K562 (cell line): ENCODE measurements at regions not wholly inside any gene's neighbourhood (a gene's known extent, or its start where the extent isn't known, plus 50 kb on each side); places are given as distances from the start of the nearest gene placed in this dataset.

Experiments
- ATAC-seq: fragments of 200-7000 bp; cut with Tn5 transposase; 3 replicates; pipeline ENCODE4 v1.9.1; 2020; ENCODE audit warnings: moderate library complexity
- BruUV-seq: library from RNA; stranded (reverse); fragments of 400-500 nt; replicated peaks from 2 replicates; lab custom pipeline; 2021; lab: Mats Ljungman, UMichigan
- CTCF ChIA-PET: fragments of 300-600 bp; formaldehyde crosslinking; extraction: SDS; loops from one replicate; lab custom pipeline; 2021; ENCODE audit warnings: low intra/inter-chr PET ratio; lab: Yijun Ruan, JAX
- POLR2A ChIA-PET: fragments of 300-600, 350-650 bp; sonication (Branson Sonifier 250); formaldehyde crosslinking; extraction: SDS; loops from one replicate; lab custom pipeline; 2021; ENCODE audit warnings: antibody characterized with exemption, inconsistent platforms; lab: Yijun Ruan, JAX
- DNase-seq, 4 experiments: peaks; one replicate each; pipeline versions ENCODE4 v3.0.0 to v3.0.0-alpha.2; 2011 to 2018; ENCODE audit warnings: low spot score in 3 of 4, mixed read lengths in 3 of 4; ENCODE audit errors: extremely low read depth in 1 of 4
- FAIRE-seq: peaks from 2 replicates; lab custom pipeline; 2011; peaks lifted over from hg19 to GRCh38; lab: Jason Lieb, UNC
- H2AFZ ChIP-seq: 2 replicates; pipeline ENCODE4 v1.6.0; 2011; ENCODE audit warnings: low read depth, low read length, control low read depth, inconsistent platforms
- H3K27ac ChIP-seq: fragments of 200-600 bp; 3 replicates; pipeline ENCODE4 v1.8.0; 2011; ENCODE audit warnings: low read depth, mild to moderate bottlenecking, control low read depth, inconsistent platforms, low read length, moderate library complexity, mixed read lengths; ENCODE audit errors: extremely low read depth
- H3K27me3 ChIP-seq, 2 experiments: fragments of 300-600 bp in 1 of 2; 2 replicates in 1 of 2; 3 replicates in 1 of 2; pipeline versions ENCODE4 v1.6.0 to v1.8.0; 2011; ENCODE audit warnings: inconsistent platforms in 2 of 2, low read length in 2 of 2, mild to moderate bottlenecking in 1 of 2, mixed read lengths in 1 of 2, moderate library complexity in 1 of 2; ENCODE audit not compliant: control insufficient read depth in 2 of 2, insufficient read depth in 2 of 2
- H3K36me3 ChIP-seq: fragments of 300-600 bp; 3 replicates; pipeline ENCODE4 v1.8.0; 2011; ENCODE audit warnings: mild to moderate bottlenecking, low read length, inconsistent platforms; ENCODE audit not compliant: control insufficient read depth, insufficient read depth
- H3K4me1 ChIP-seq, 2 experiments: fragments of 200-600 bp in 1 of 2; replicated peaks in 1 of 2; 2 replicates in 1 of 2; 3 replicates in 1 of 2; pipeline versions ENCODE4 v1.5.1 to v1.8.0; 2011; ENCODE audit warnings: inconsistent platforms in 2 of 2, low read length in 2 of 2, mild to moderate bottlenecking in 1 of 2, mixed read lengths in 1 of 2, moderate library complexity in 1 of 2; ENCODE audit not compliant: control insufficient read depth in 2 of 2, insufficient read depth in 2 of 2
- H3K4me2 ChIP-seq: 2 replicates; pipeline ENCODE4 v1.6.1; 2011; ENCODE audit warnings: low read length, control low read depth, inconsistent platforms, mixed read lengths; ENCODE audit not compliant: insufficient read depth
- H3K4me3 ChIP-seq: fragments of 200-600 bp; sonication (generic), shearing (Covaris generic); 2 replicates; pipeline ENCODE4 v1.5.1; 2016; ENCODE audit warnings: control low read depth, inconsistent platforms
- H3K79me2 ChIP-seq: fragments of 200-600 bp; 3 replicates; pipeline ENCODE4 v1.8.0; 2011; ENCODE audit warnings: low read length, inconsistent platforms; ENCODE audit not compliant: control insufficient read depth, insufficient read depth
- H3K9ac ChIP-seq, 2 experiments: 2 replicates each; pipeline versions ENCODE4 v1.6.0 to v1.6.1; 2011; ENCODE audit warnings: low read depth in 2 of 2, low read length in 2 of 2, control low read depth in 1 of 2, inconsistent platforms in 1 of 2, mild to moderate bottlenecking in 1 of 2, mixed read lengths in 1 of 2; ENCODE audit not compliant: insufficient read depth in 1 of 2
- H3K9me1 ChIP-seq: one replicate; pipeline ENCODE4 v1.6.0; 2011; ENCODE audit warnings: inconsistent platforms, mild to moderate bottlenecking, low read length, moderate library complexity; ENCODE audit not compliant: control insufficient read depth, insufficient read depth
- H3K9me3 ChIP-seq: replicated peaks from 2 replicates; pipeline ENCODE4 v1.5.1; 2011; ENCODE audit warnings: low read depth, low read length, inconsistent platforms; ENCODE audit not compliant: control insufficient read depth, insufficient read depth
- H4K20me1 ChIP-seq: replicated peaks from 2 replicates; pipeline ENCODE4 v1.6.1; 2011; ENCODE audit warnings: low read length, inconsistent platforms, mixed read lengths; ENCODE audit not compliant: control insufficient read depth, insufficient read depth
- FOXK2 ChIP-seq, 2 experiments: fragments of 450-650 bp; IDR thresholded peaks in 1 of 2; conservative IDR thresholded peaks in 1 of 2; 2 replicates each; pipeline ENCODE4 v1.6.1; 2016; ENCODE audit warnings: low read depth in 2 of 2, mild to moderate bottlenecking in 1 of 2
- RERE ChIP-seq: sonication (generic); formaldehyde crosslinking; IDR thresholded peaks from 2 replicates; pipeline ENCODE4 v1.8.0; 2023; ENCODE audit warnings: missing genetic modification reagents, mild to moderate bottlenecking, borderline replicate concordance
- ZNF277 ChIP-seq: fragments of 250-450 bp; sonication (Bioruptor Pico); IDR thresholded peaks from 2 replicates; pipeline ENCODE4 v1.8.0; 2022; ENCODE audit warnings: inconsistent platforms, mild to moderate bottlenecking, moderate library complexity, borderline replicate concordance
- ZNF318 ChIP-seq, 2 experiments: fragments of 450-650 bp; IDR thresholded peaks; 2 replicates each; pipeline ENCODE4 v1.6.1; 2016; ENCODE audit warnings: mild to moderate bottlenecking in 2 of 2, borderline replicate concordance in 1 of 2, low read depth in 1 of 2, moderate library complexity in 1 of 2
- WGBS: fragments of 100-300 bp; shearing (Covaris generic); methylation state at CpG from one replicate; pipeline ENCODE4 v1.1.6; 2016; ENCODE audit warnings: low coverage, mixed read lengths; ENCODE audit not compliant: insufficient coverage; ENCODE audit errors: missing lambda C conversion rate; 5-methylcytosine and 5-hydroxymethylcytosine counted together
- in situ Hi-C: fragments of 300-500 bp; cut with MboI; formaldehyde crosslinking; loops from 4 replicates; pipeline ENCODE4 v1.15.0; 2018; ENCODE audit warnings: inconsistent platforms, mixed read lengths
- intact Hi-C: fragments of 100-400 bp; cut with micrococcal nuclease; formaldehyde crosslinking; loops from 2 replicates; pipeline ENCODE4 v1.14.2; 2022

- Histone ChIP-seq H3K27me3 (peaks cover 50 to 83% of the 10 kb centered on the region in 2 experiments), H3K4me1 (no peaks in the 10 kb centered on the region), H3K9ac (no peak overlapping the region), H3K4me2 (no peak overlapping the region), H3K36me3 (no peaks in the 10 kb centered on the region), H2AFZ (no peak overlapping the region), H3K9me3 (no peaks in the 10 kb centered on the region), H3K27ac (no peak overlapping the region), H3K79me2 (no peaks in the 10 kb centered on the region), H3K9me1 (no peaks in the 10 kb centered on the region), H4K20me1 (peaks cover 11% of the 10 kb centered on the region; the same call in 1 of the 2 replicates), H3K4me3 (no peak overlapping the region)
- CTCF ChIA-PET, result interaction anchor here (0.6 kb wide), 1 partner anchor 72 kb away, joined by 6 read pairs; no protein-coding TSS in a partner anchor
- DNase-seq, result no peak
- no peak for FAIRE-seq
- POLR2A ChIA-PET, result interaction anchor here (1.0 to 1.2 kb wide), 2 partner anchors 10 to 12 kb away, joined by 3 to 4 read pairs; no protein-coding TSS in a partner anchor
- WGBS, result 2% methylated on average over 16 of the region's 16 CpGs
- intact Hi-C loops (no loop called here), in situ Hi-C loops (no loop called here)
- ATAC-seq, result no peak
- BruUV-seq, result no TSS peak
- TF ChIP-seq FOXK2 (conservative IDR thresholded peaks at IDR 0.05 in 1 of 2, IDR thresholded peaks at IDR 0.05 in 1 of 2; ENCODE audit: low read depth in 2 of 2), result no peak
- TF ChIP-seq RERE (CRISPR knock-in tag), result no peak
- no peak for TF ChIP-seq ZNF318 (IDR thresholded peaks at IDR 0.05; ENCODE audit: borderline replicate concordance in 1 of 2, low read depth in 1 of 2)
- no peak for TF ChIP-seq ZNF277
Measured at GRCh38 chr1:24993871-24994580, 64.0 kb upstream of the RUNX3 start.
